ENCODE measurements at regions not wholly inside any gene's neighbourhood (a gene's known extent, or its start where the extent isn't known, plus 50 kb on each side); places are given as distances from the start of the nearest gene placed in this dataset.
"Not testable (repeated sequence)": the region's sequence is repeated elsewhere in the genome, so short reads cannot be mapped to it uniquely, and the experiment has no call there.

GRCh38 chrX:1852082-1852481, 237.2 kb downstream of the ASMT start:
- DNase-seq (ENCODE audit: low spot score): no peak

GRCh38 chrX:1853447-1853846, 238.6 kb downstream of the ASMT start:
- DNase-seq (ENCODE audit: low spot score): no peak

DNA sequence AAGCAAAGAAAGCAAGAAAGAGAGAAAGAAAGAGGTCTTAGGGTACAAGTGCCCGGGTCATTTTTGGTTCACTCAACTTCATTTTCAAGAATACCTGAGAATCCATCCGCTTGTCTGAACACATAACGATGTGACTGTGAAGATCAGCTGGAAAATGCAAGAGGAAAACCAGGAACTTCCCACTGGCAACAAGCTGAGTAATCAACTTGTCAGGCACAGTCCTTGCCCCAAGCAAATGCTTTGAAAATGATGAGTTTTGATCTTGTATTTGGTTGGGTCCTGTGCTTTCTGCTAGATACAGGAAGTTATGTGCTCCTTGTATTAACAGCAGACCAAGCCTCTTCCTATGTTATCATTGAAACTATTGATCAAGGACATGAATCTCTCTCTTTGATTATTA, 239.1 kb downstream of the ASMT start:
- no peak for DNase-seq (ENCODE audit: low spot score)

DNA sequence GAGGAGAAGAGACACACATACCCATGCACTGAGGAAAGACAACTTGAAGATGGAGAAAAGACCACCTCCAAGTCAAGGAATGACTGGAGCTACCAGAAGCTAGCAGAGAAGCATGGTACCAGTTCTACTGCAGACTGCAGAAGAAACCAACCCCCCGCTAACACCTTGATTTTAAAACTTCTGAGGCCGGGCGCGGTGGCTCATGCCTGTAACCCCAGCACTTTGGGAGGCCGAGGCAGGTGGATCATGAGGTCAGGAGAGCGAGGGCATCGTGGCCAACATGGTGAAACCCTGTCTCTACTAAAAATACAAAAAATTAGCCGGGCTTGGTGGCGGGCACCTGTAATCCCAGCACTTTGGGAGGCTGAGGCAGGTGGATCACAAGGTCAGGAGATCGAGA, 240.0 kb downstream of the ASMT start:
- not testable (repeated sequence) for DNase-seq (ENCODE audit: low spot score)

GRCh38 chrX:1859266-1859665, 244.4 kb downstream of the ASMT start:
- not testable (repeated sequence) for DNase-seq (ENCODE audit: low spot score)

- DNase-seq (ENCODE audit: low spot score): no peak
Measured at GRCh38 chrX:1860936-1861594, 246.2 kb downstream of the ASMT start.

GRCh38 chrX:1863995-1864394, 249.1 kb downstream of the ASMT start:
- not testable (repeated sequence) for DNase-seq (ENCODE audit: low spot score)

DNA sequence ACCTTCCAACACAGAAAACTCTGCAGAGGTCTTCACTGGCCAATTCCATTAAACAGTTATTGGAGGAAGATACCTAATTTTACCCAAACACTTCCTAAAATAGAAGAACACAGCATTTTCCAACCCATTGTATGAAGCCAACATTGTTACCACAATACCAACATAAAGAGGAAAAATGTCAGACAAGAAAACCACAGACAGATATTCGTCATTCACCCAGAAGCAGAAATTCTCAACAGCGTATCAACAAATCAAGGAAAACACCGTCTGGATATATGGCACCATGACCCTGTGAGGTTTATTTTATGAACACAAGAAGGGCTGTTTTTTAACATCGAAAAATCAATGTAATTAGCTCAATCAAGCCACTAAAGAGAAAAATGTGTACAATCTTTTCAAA, 255.6 kb downstream of the ASMT start:
- DNase-seq (ENCODE audit: low spot score): no peak

DNA sequence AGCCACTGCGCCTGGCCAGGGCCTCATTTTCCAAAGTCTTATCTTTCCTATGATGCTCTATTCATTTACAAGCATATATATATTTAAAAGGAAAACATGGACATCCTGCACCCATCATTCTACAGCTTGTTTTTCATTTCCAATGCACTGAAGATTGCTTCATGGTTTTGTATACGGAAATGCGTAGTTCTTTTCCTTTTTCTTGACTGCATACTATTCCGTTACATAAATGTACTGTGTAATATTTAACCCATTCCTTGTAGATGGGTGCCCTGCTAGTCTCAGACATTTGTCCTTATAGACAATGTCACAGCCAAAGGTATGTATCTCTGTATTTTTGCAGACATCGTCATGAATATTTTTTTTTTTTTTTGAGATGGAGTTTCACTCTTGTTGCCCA, 257.0 kb downstream of the ASMT start:
- no peak for DNase-seq (ENCODE audit: low spot score)

DNA sequence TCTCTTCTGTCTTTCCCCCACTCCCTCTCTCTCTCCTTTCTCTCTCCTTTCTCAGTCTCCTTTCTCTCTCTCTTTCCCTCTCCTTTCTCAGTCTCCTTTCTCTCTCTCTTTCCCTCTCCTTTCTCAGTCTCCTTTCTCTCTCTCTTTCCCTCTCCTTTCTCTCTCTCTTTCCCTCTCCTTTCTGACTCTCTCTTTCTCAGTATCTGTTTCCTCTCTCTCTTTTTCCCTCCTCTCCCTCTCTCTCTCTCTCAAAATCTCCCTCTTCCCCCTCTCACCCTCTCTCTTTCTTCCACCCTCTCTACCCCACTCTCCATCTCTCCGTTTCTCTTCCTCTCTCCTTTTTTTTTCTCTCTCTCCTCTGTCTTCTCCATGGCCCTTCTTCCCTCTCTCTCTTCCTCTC, 258.8 kb downstream of the ASMT start:
- no peak for DNase-seq (ENCODE audit: low spot score)

DNA sequence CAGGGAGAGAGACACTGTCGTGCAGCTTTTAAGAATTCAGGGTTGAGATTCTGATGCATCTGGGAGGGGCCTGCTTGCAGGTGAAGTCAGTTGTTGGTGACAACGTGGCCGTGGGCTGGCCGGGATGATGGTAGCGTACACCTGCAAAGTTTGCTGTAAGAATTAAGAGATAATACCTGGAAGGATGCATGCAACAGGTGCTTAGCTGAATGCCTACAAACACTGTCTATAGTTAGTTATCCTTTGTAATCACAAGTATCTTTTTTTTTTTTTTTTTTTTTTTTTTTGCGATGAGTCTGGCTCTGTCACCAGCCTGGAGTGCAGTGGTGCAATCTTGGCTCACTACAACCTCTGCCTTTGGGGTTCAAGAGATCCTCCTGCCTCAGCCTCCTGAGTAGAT, 259.6 kb downstream of the ASMT start:
- DNase-seq (ENCODE audit: low spot score): no peak

DNA sequence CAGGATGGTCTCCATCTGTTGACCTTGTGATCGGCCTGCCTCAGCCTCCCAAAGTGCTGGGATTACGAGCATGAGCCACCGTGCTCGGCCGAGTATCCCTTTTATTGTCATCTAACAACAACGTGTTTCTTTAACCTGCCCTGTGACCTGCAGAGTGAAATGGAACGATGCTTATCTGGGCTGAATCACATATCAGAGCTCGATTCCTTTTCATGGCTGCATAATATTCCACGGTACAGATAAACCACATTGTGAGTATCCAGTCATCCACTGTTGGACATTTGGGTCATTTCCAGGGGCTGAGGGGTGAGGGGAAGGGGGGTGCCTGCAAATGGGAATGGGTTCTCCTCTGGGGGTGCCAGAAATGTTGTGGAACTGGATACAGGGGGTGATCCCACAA, 260.0 kb downstream of the ASMT start:
- DNase-seq (ENCODE audit: low spot score): no peak

- DNase-seq (ENCODE audit: low spot score): no peak
Measured at GRCh38 chrX:1876041-1876440, 261.2 kb downstream of the ASMT start.

DNA sequence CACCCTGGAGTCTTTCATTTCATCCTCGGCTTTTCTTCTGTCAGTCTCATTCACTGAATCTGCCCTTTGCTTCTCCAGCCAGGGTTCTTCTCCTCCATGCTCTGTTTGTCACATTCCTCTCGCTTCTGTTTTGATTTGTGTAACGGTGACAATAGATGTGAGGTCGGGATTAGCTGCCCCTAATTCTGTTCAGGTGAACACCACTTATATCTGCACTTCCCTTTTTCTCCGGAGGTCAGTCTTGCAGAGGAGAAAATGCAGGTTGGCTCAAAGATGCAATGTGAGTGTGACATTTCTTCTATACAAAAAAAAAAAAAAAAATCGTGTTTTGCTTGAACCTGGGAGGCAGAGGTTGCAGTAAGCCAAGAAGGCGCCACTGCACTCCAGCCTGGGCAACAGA, 262.9 kb downstream of the ASMT start:
- DNase-seq (ENCODE audit: low spot score): no peak

GRCh38 chrX:1880884-1881817, 266.3 kb downstream of the ASMT start:
- DNase-seq (ENCODE audit: low spot score): not testable (repeated sequence)

DNA sequence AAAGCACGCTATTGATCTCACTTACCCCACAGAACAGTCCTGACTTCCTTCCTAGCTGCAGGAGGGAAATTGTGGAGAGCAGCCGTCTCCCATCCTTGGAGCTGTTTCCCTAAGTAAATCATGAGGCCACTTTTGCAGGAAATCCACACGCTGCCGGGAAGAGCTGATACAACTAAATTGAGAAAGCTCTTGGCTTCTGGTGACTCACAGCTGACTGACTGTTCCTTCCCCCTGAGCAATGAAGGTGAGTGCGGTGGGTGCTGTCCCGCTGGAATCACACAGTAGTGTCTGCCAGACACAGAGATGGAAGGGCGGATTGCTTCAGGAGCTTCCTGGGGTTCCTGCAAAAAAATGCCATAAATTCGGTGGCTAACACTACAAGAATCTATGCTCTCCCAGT, 268.9 kb downstream of the ASMT start:
- DNase-seq (ENCODE audit: low spot score): peak; percentile 46

- DNase-seq (ENCODE audit: low spot score): no peak
Measured at GRCh38 chrX:1884446-1884845, 269.6 kb downstream of the ASMT start.

- DNase-seq (ENCODE audit: low spot score): no peak
Measured at GRCh38 chrX:1885116-1885515, 270.3 kb downstream of the ASMT start.

DNA sequence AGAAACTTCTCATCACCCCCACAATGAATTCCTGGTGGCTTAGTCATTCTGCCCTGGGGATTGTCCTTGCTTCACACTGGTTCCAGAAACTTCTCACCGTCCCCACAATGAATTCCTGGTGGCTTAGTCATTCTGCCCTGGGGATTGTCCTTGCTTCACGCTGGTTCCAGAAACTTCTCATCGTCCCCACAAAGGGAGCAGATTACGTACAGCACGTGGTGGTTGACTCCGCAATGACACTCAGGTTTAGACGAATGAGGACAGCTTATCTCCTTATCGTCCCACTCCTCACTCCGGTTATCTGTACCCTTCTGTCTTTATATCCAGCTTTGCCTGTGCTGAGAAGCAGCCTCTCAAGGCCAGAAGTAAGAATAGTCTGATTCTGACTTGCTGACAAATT, 273.4 kb downstream of the ASMT start:
- DNase-seq (ENCODE audit: low spot score): not testable (repeated sequence)

- no peak for DNase-seq (ENCODE audit: low spot score)
Measured at GRCh38 chrX:1894026-1894294, 279.1 kb downstream of the ASMT start.

DNA sequence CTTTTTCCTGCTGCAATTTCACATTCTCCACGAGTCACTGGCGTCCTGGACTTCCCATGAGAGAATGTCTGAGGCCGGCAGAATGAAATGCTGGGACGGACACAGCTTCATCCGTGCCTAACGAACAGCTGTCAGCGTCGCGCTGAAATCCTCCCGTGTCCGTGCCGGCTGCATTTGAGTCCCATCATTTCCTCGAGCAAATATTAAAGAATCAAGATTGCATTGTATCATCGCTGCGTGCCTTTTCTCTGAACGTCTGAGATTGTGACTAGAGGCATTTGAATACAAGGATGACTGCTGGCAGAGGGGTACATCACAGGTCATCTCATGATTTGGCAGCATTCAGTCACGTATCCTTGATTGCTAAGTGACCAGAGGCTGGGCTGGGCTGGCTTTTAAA, 279.9 kb downstream of the ASMT start:
- no peak for DNase-seq (ENCODE audit: low spot score)

DNA sequence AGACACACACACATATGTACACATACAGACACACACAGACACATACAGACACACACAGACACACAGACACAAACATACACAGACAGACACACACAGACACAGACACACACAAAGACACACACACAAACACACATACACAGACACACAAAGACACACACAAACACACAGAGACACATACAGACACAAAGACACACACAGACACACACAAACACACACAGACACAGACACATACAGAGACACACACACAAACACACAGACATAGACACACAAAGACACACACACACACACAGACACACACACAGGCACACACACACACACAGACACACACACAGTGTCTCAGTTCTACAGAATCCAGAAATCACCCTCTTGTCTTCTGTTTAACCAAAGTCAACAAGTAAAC, 280.7 kb downstream of the ASMT start:
- DNase-seq (ENCODE audit: low spot score): no peak

DNA sequence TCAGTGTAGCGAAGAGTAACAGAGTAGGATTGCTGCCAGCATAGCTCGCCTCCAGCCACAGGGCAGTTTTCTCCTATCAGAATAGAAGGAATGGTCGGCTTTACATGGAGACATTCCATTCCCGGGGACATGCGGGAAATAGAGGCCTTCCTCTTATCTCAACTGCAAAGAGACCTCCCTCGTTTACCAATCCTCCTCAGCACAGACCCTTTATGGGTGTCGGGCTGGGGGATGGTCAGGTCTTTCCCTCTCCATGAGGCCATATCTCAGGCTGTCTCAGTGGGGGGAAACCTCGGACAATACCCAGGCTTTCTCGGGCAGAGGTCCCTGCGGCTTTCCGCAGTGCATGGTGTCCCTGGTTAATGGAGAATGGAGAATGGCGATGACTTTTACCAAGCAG, 285.0 kb downstream of the ASMT start:
- DNase-seq (ENCODE audit: low spot score): no peak

DNA sequence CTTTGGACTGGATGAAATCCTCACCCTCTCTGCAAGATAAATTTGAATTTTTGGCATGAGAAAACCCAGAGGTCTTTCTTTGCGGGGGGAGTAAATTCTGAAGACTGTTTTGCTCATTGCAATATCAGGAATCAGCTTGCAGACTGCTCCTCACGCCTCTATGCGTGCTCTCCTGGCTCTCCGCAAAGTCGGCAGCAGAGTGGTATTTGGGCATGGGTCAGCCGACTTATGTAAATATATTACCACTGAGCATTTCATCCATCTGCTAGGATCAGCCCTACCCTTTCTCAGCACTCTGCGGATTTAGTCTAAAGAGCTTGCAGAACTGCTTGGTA, 288.0 kb downstream of the ASMT start:
- DNase-seq (ENCODE audit: low spot score): no peak
